ENCODE measurements at regions not wholly inside any gene's neighbourhood (a gene's known extent, or its start where the extent isn't known, plus 50 kb on each side); places are given as distances from the start of the nearest gene placed in this dataset.

DNA sequence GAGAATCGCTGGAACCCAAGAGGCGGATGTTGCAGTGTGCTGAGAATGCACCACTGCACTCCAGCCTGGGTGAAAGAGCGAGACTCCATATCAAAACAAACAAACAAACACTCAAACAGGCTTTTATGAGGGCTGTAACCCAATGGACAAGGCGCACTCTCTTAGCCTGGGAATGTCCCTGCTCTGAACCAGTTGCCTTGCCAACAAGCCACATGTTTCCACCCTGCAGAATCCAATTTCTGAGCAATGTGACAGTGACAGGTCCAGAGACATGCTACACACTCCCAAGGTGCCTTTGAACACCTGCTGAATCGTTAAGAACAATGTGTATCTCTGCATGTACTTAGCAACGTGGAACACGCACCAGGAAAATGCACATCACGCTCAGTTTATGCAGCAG lies 186.8 kb upstream of the AUTS2 start:
- no peak overlapping the region for H3K9ac ChIP-seq (ENCODE audit: low read length)
- H2AFZ ChIP-seq (ENCODE audit: low read depth, low read length) = no peak overlapping the region
- no peaks in the 10 kb centered on the region for H4K20me1 ChIP-seq (ENCODE audit: insufficient read depth, low read length)
- TF ChIP-seq EZH2phosphoT487 (IDR thresholded peaks at IDR 0.05; ENCODE audit: low read depth) = no peak
- TF ChIP-seq, protein P1, sequence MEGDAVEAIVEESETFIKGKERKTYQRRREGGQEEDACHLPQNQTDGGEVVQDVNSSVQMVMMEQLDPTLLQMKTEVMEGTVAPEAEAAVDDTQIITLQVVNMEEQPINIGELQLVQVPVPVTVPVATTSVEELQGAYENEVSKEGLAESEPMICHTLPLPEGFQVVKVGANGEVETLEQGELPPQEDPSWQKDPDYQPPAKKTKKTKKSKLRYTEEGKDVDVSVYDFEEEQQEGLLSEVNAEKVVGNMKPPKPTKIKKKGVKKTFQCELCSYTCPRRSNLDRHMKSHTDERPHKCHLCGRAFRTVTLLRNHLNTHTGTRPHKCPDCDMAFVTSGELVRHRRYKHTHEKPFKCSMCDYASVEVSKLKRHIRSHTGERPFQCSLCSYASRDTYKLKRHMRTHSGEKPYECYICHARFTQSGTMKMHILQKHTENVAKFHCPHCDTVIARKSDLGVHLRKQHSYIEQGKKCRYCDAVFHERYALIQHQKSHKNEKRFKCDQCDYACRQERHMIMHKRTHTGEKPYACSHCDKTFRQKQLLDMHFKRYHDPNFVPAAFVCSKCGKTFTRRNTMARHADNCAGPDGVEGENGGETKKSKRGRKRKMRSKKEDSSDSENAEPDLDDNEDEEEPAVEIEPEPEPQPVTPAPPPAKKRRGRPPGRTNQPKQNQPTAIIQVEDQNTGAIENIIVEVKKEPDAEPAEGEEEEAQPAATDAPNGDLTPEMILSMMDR (IDR thresholded peaks at IDR 0.05; ENCODE audit: low read depth, low read length) = no peak
- H3K36me3 ChIP-seq (replicated peaks; ENCODE audit: low read depth, low read length) = no peaks in the 10 kb centered on the region
- no peaks in the 10 kb centered on the region for H3K79me2 ChIP-seq (ENCODE audit: low read length)
- no peak overlapping the region for H3K4me3 ChIP-seq (ENCODE audit: low read length)
- no peaks in the 10 kb centered on the region for H3K27me3 ChIP-seq (ENCODE audit: low read depth, low read length)
- H3K4me1 ChIP-seq (ENCODE audit: low read length) = no peaks in the 10 kb centered on the region
- H3K9me3 ChIP-seq (ENCODE audit: insufficient read depth, low read length) = no peaks in the 10 kb centered on the region
- H3K27ac ChIP-seq (ENCODE audit: low read length) = no peak overlapping the region
- no peak overlapping the region for H3K4me2 ChIP-seq (ENCODE audit: low read length)

DNA sequence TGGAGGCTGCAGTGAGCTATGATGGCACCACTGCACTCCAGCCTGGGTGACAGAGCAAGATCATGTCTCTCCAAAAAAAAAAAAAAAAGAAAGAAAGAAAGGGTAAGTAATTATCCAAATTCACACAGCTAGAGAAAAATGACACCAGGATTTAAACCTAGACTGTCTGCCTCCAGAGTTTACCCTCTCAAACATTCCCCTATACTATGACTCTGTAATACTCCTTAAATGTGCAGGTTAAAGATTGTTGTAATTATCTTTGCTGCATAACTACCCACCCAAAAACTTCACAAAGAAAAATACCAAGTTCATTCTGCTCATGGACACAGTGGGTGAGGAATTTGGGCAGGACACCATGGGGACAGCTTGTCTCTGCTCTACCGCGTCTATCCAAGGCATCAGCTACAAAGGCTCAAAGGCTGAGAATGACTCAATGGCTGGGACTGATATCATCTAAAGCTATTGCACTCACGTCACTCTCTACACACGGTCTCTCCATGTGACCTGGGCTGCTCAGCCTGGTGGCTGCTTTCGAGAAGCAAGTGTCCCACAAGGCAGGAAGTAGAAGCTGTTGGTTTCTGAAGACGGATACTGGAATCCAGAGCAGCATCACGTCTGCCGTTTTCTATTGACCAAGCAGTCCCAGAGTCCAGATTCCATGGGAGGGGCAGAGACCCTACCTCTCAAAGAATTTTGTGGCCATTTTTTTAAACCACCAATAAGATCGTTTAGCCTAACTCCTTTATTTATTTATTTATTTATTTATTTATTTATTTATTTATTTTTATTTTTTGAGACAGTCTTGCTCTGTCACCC lies 185.7 kb upstream of the AUTS2 start:
- H3K4me2 ChIP-seq (ENCODE audit: low read length) = no peak overlapping the region
- no peaks in the 10 kb centered on the region for H3K9me3 ChIP-seq (ENCODE audit: insufficient read depth, low read length)
- no peak overlapping the region for H3K27ac ChIP-seq (ENCODE audit: low read length)
- no peaks in the 10 kb centered on the region for H3K4me1 ChIP-seq (ENCODE audit: low read length)
- no peak overlapping the region for H3K9ac ChIP-seq (ENCODE audit: low read length)
- H3K4me3 ChIP-seq (ENCODE audit: low read length) = no peak overlapping the region
- no peak overlapping the region for H2AFZ ChIP-seq (ENCODE audit: low read depth, low read length)
- H3K79me2 ChIP-seq (ENCODE audit: low read length) = no peaks in the 10 kb centered on the region
- no peaks in the 10 kb centered on the region for H3K27me3 ChIP-seq (ENCODE audit: low read depth, low read length)
- no peak for TF ChIP-seq EZH2phosphoT487 (IDR thresholded peaks at IDR 0.05; ENCODE audit: low read depth)
- TF ChIP-seq, protein P1 (IDR thresholded peaks at IDR 0.05; ENCODE audit: low read depth, low read length) = no peak
- H4K20me1 ChIP-seq (ENCODE audit: insufficient read depth, low read length) = no peaks in the 10 kb centered on the region
- H3K36me3 ChIP-seq (replicated peaks; ENCODE audit: low read depth, low read length) = no peaks in the 10 kb centered on the region

- H3K36me3 ChIP-seq (replicated peaks; ENCODE audit: low read depth, low read length) = no peaks in the 10 kb centered on the region
- no peaks in the 10 kb centered on the region for H4K20me1 ChIP-seq (ENCODE audit: insufficient read depth, low read length)
- no peaks in the 10 kb centered on the region for H3K9me3 ChIP-seq (ENCODE audit: insufficient read depth, low read length)
- no peak overlapping the region for H3K27ac ChIP-seq (ENCODE audit: low read length)
- TF ChIP-seq EZH2phosphoT487 (IDR thresholded peaks at IDR 0.05; ENCODE audit: low read depth) = no peak
- TF ChIP-seq, protein P1 (IDR thresholded peaks at IDR 0.05; ENCODE audit: low read depth, low read length) = no peak
- H3K4me3 ChIP-seq (ENCODE audit: low read length) = no peak overlapping the region
- H3K4me2 ChIP-seq (ENCODE audit: low read length) = no peak overlapping the region
- no peaks in the 10 kb centered on the region for H3K79me2 ChIP-seq (ENCODE audit: low read length)
- H2AFZ ChIP-seq (ENCODE audit: low read depth, low read length) = no peak overlapping the region
- no peaks in the 10 kb centered on the region for H3K27me3 ChIP-seq (ENCODE audit: low read depth, low read length)
- H3K4me1 ChIP-seq (ENCODE audit: low read length) = no peaks in the 10 kb centered on the region
- no peak overlapping the region for H3K9ac ChIP-seq (ENCODE audit: low read length)
Measured at GRCh38 chr7:69414555-69414954, 183.7 kb upstream of the AUTS2 start.

DNA sequence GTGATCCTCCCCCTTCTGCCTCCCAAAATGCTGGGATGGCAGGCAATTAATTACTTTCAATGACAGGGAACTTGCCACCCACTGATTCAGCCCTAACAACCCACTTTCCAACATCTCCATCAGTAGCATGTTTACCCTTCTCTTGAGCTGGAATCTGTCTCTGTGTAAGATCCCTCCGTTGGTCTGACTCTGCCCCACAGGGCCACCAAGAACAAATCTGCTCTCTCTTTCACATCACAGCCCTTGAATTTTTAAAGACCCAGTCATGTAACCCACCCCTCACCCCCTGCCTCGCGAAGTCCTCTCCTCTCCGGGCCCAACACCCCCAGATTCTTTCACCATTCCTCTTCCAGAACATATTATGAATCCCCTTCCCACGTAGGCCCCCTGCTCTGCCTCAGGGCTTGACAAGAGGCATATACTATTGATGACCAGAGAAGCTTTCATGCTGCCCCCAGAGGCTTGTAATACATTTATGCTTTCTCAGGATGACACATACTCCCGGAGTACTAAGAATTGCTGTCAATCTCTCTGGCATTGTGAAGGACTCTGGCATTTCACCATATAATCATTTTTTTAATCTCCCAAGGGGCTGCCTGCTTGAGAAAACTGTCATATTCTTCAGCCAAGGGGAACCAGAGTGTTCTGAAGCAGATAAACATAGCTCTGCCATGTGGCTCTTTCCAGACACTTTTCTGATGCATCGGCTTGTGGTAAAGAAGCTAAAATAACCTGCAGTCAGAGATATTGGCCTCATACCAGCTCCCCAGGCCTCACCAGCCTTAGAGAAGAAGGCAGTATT lies 179.2 kb upstream of the AUTS2 start:
- Histone ChIP-seq H3K4me3 (ENCODE audit: low read length) (no peak overlapping the region), H2AFZ (ENCODE audit: low read depth, low read length) (no peak overlapping the region), H3K27me3 (ENCODE audit: low read depth, low read length) (no peaks in the 10 kb centered on the region), H3K9ac (ENCODE audit: low read length) (no peak overlapping the region), H4K20me1 (ENCODE audit: insufficient read depth, low read length) (no peaks in the 10 kb centered on the region), H3K9me3 (ENCODE audit: insufficient read depth, low read length) (no peaks in the 10 kb centered on the region), H3K4me1 (ENCODE audit: low read length) (no peaks in the 10 kb centered on the region), H3K4me2 (ENCODE audit: low read length) (no peak overlapping the region), H3K79me2 (ENCODE audit: low read length) (no peaks in the 10 kb centered on the region), H3K36me3 (replicated peaks; ENCODE audit: low read depth, low read length) (no peaks in the 10 kb centered on the region), H3K27ac (ENCODE audit: low read length) (no peak overlapping the region)
- TF ChIP-seq, protein P1 (IDR thresholded peaks at IDR 0.05; ENCODE audit: low read depth, low read length) = no peak
- no peak for TF ChIP-seq EZH2phosphoT487 (IDR thresholded peaks at IDR 0.05; ENCODE audit: low read depth)

Data from OCI-LY3 (cell line).